GM19452 (cell line): ENCODE measurements at regions not wholly inside any gene's neighbourhood (a gene's known extent, or its start where the extent isn't known, plus 50 kb on each side); places are given as distances from the start of the nearest gene placed in this dataset.

ENCODE experiments used
- ATAC-seq: cut with Tn5 transposase; IDR thresholded peaks from one replicate; pipeline ENCODE4 v1.9.1; 2021; ENCODE audit not compliant: unreplicated experiment

- no peak for ATAC-seq
Observed at GRCh38 chr13:40103864-40104263, 448.4 kb downstream of the COG6 start.

- ATAC-seq, result no peak
Observed at GRCh38 chr13:40105231-40105630, 449.8 kb downstream of the COG6 start.

DNA sequence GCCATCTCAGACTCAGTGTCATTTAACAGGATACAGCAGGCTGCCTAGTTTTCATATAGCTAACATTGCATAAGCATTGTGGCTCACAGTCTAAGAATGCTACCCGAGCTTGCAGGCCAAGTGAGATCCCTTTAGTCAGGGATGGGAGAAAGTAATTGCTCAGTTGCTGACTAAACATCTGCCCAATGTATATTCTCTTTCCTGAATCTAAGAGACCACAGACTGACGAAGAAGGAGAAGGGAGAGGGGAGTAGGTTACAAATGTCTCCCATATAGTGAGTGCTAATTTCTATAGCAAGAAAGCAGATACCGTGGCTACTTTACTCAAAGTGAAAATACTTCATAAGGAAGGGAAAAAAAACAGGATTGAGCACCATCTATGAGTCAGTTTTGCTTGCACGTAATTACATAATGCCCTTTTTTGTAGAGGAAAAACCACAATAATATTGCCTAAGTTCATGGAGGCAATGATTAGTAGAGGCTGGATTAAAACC lies 453.9 kb downstream of the COG6 start:
- no peak for ATAC-seq

- ATAC-seq, result no peak
Observed at GRCh38 chr13:40113643-40114304, 458.3 kb downstream of the COG6 start.

GRCh38 chr13:40114305-40114896 lies 458.9 kb downstream of the COG6 start:
- ATAC-seq, result no peak

DNA sequence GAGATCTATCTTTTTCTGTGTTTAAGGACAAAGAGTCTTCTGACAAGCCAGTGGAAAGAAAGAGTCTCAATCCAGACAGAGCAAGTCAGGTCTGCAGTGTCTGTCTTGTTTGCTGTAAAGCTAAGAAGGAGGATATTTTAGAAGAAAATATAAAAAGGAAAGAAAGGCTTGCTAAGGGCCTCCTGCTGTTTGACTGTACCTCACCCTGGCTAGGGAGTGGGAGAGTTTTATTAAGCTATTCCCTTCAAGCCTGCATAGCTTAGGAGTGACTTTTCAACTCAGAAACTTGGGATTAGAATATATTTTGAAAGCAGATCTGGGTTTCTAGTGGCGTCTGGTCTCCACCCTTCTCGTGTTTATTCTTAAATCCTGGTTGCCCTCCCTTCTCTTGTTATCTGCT lies 460.0 kb downstream of the COG6 start:
- ATAC-seq, result no peak

DNA sequence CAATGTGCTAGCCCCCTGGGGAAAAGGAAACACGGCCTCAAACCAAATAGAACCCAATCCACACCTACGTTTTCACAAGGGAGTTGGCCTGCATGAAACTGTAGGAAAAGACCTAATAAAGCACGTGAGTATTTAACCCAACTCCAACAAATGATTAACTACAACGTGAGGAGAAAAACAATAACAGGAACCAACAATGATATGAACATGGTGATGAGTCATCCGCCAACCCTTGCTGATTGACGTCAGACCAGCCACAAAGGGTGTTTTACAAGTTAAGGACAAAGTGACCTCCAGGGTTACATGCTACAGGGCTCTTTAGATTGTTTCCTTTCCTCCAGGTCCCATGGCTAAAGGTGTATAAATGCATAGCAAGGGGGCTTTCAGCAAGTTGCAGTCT lies 460.5 kb downstream of the COG6 start:
- peak; percentile 95 for ATAC-seq

DNA sequence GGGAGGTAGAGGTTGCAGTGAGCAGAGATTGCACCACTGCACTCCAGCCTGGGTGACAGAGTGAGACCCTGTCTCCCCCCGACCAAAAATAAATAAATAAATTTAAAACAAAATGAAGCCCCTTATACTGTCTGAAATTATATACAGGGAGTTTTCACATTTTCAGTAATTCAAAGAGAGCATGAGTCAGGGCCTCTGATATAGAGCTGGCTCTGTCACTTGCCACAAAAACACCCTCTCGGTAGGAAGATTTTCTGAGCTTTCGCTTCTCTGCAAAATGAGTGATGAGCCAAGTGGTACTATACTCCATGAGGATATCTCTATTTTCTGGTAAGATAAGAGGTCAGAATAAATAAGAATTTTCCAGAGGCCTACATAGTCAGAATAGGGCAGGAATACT lies 462.9 kb downstream of the COG6 start:
- no peak for ATAC-seq

GRCh38 chr13:40119852-40120251 lies 464.4 kb downstream of the COG6 start:
- no peak for ATAC-seq

DNA sequence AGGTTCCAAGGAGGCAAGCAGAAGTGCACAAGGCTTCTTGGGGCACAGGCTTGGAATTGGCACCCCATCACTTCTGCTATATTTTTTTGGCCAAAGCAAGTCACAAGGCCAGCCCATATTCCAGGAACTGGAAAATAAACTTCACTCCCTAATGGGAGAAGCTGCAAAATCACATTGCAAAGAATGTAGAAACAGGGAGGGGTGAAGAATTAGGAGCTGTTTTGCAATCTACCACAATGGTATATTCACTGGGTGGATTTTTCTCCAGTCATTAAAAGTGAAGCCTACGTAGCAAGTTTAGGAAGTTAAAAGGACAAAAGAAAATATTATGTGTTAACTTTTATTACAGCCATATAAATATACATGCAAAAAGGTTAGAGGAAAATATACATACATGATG lies 464.8 kb downstream of the COG6 start:
- no peak for ATAC-seq

DNA sequence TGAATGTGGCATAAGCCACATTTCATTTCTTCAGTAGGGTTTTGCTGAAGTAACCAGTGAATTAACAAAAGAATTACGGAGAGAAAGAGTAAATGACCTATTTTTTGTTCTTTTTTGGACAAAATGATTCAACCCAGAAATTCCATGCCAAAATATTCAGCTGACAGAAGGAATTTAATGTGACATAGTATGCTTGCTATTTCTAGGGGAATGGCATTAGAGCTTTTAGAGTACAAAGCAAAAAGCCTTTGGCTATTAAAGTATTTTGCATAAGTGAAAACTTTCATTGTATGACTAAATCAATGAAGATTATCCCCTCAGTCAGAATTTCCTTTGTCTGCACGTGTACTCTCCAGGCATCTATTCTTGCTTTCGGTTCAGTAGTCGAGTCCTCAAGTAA lies 465.3 kb downstream of the COG6 start:
- no peak for ATAC-seq

- no peak for ATAC-seq
Observed at GRCh38 chr13:40121722-40122121, 466.3 kb downstream of the COG6 start.

- ATAC-seq, result no peak
Observed at GRCh38 chr13:40123962-40124632, 468.6 kb downstream of the COG6 start.

DNA sequence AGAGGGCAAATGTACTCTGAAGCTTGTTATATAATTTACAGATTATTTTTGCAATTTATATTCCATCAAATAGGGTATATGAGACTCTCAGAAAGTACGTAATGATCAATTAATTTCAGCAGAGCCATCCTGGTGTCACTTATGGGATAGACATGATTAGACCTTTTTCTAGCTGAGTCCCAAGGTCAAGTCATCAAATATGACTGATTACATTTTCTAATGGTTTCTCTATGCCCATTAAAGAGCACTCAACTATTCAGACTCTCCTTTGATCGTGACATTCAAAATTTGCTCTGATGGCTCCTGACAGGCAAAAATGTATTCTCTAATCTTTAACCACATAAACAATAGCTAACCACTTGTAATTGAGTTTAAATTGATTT lies 469.2 kb downstream of the COG6 start:
- ATAC-seq, result no peak

- ATAC-seq, result no peak
Observed at GRCh38 chr13:40125336-40125735, 469.9 kb downstream of the COG6 start.

- ATAC-seq, result no peak
Observed at GRCh38 chr13:40126306-40127085, 471.0 kb downstream of the COG6 start.

GRCh38 chr13:40127476-40127875 lies 472.0 kb downstream of the COG6 start:
- ATAC-seq, result no peak

DNA sequence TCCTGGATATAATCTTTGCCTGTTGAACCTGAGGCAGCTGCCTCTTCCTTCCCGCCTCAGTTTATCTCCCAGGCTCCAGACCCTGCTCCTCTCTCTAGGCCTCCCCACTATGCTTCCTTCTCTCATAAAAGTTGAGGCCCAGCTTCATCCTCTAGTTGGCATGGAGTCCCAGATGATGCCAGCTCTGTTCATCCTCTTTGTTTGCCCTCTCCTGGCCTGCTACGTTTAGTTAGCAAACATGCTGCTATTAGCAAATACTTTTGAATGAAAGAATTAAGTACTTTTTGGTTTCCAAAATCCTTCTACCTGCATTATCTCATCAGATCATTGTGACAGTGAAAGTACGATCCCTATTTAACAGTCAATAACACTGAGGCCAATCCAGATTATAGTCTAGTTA lies 472.5 kb downstream of the COG6 start:
- no peak for ATAC-seq

- ATAC-seq, result no peak
Observed at GRCh38 chr13:40129467-40129866, 474.0 kb downstream of the COG6 start.

DNA sequence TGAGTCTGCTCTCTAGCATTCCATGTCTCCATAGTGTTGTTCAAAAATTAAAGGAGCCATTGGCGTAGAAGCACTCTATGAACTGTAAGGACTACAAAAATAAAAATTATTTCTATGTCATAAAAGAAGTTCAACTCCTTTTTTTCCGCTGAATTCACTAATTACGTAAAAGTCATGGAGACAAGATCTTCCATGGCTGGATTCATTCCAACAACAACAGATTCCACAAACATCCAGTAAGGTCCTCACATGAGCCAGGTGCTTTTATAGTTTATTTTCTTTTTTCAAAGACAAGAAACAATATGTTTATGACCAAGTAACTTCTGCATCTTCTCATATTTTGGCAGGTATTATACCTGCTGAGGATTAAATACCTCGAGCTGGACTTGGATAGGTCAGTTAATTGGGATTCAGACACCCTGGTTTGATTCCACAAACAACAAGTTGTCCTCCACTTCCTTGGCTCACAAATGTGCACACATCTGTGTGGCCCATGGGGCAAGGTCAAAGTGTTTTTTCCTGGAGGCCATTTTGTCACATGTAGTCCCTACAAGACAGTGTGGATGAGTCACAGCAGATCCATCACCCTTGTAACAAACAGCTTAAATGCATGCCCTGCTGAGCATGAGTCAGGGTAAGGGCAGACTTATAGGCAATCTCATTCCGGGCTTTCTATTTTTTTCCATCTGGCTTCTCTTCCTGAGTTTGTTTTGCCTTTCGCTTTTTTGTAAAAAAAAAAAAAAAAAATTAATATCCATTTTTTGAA lies 475.6 kb downstream of the COG6 start:
- ATAC-seq, result no peak

DNA sequence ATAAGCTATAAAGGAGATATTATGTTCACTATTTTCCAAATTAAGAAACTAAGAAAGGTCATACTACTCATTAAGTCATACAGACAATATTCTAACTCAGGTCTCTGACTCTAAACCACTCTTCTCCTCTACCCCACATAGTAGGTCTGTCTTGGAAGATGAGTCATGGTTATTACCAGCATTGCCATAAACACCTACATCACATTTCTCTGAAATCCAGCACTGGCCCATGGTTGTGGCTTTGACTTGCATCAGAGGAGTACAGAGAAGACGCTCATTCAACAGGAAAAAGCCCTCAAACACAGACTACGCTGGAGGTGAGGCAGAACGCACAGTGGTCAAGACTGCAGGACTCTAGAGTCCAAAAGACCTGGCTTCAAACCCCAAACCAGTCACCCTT lies 476.8 kb downstream of the COG6 start:
- no peak for ATAC-seq
